ENCODE measurements at regions not wholly inside any gene's neighbourhood (a gene's known extent, or its start where the extent isn't known, plus 50 kb on each side); places are given as distances from the start of the nearest gene placed in this dataset.
"Not testable (repeated sequence)": the region's sequence is repeated elsewhere in the genome, so short reads cannot be mapped to it uniquely, and the experiment has no call there.

DNA sequence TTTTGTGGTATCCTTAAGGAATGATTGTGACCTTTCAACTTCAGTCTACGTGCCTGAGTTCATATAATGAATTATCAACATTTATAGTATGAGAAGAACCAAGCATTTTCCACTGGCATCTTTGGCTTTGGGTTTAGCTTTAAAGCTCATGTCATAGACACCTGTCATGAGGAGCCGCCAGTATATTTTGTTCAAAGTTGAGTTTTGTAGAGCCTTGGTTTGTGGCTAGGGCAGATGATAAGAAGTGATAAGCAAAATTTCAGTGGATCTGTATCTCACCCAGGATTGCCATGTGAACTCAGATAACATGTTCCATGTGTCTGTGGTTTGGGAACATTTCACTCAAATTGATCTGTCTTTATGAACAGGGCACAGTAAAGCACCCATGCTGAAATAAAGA lies 873.2 kb downstream of the STPG2 start:
- TF ChIP-seq, protein P1, sequence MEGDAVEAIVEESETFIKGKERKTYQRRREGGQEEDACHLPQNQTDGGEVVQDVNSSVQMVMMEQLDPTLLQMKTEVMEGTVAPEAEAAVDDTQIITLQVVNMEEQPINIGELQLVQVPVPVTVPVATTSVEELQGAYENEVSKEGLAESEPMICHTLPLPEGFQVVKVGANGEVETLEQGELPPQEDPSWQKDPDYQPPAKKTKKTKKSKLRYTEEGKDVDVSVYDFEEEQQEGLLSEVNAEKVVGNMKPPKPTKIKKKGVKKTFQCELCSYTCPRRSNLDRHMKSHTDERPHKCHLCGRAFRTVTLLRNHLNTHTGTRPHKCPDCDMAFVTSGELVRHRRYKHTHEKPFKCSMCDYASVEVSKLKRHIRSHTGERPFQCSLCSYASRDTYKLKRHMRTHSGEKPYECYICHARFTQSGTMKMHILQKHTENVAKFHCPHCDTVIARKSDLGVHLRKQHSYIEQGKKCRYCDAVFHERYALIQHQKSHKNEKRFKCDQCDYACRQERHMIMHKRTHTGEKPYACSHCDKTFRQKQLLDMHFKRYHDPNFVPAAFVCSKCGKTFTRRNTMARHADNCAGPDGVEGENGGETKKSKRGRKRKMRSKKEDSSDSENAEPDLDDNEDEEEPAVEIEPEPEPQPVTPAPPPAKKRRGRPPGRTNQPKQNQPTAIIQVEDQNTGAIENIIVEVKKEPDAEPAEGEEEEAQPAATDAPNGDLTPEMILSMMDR (IDR thresholded peaks at IDR 0.05; ENCODE audit: insufficient read depth, missing control alignments) = no peak
- no peak for FAIRE-seq

DNA sequence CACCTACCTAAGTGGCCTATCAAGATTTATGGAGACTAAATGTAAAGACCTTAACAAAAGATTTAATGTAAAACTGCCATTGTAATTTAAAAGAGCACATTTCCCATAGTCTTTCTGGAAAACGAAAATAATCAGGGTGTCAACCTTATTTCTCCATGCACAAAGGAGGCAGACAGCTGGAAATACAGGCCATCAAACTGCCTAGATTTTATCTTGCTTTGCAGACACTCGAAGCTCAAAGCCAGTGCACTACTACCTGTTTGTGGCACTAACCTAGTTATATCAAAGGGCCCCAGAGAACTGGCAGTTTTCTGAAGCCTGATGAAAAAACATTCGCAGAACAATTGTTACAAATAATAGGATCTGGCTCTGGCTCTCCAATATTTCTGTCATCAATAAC lies 863.9 kb downstream of the STPG2 start:
- TF ChIP-seq, protein P1 (IDR thresholded peaks at IDR 0.05; ENCODE audit: insufficient read depth, missing control alignments) = no peak
- no peak for DNase-seq (ENCODE audit: insufficient read length, low spot score)
- FAIRE-seq = no peak

More for the DNA sequence above, 873.2 kb downstream of the STPG2 start:
- no peak for DNase-seq (ENCODE audit: insufficient read length, low spot score)

DNA sequence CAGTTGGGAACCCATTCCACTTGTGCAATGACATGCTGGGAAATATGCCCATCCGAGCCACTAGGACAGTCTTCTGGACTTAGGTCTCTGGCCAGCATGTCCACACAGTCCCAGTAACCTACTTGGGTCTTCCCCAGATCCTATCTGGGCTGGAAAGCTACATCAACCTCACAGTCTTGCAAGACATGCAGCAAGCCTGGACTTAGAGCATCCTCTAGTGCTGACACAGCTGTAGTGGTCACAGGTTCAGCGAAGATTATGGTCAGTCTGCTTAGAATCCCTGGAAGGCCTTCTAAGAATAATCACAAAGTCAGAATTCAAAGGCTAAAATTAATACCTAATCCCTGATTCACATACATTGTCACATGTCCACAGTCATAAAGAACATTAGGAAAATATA lies 842.7 kb downstream of the STPG2 start:
- no peak for DNase-seq (ENCODE audit: insufficient read length, low spot score)
- FAIRE-seq = no peak
- TF ChIP-seq, protein P1 (IDR thresholded peaks at IDR 0.05; ENCODE audit: insufficient read depth, missing control alignments) = no peak

DNA sequence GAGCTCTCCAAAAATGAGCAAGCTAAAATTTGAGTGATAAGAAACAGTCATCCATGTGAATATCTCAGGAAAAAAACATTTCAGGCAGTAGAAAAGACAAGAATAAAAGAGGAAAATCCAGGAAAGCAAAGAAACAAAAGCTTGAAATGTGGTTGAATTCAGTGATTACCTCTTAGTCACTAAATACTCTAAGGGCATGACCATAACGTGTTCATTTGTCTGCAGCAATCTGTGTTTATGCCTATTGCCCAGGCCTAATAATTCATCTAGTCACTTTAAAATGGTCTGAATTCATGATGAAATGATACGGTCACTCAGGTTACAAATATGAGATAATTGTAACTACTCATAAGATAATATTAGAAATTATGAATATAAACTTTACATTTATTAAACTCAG lies 837.9 kb downstream of the STPG2 start:
- FAIRE-seq (no peak), DNase-seq (ENCODE audit: insufficient read length, low spot score) (no peak)
- TF ChIP-seq, protein P1 (IDR thresholded peaks at IDR 0.05; ENCODE audit: insufficient read depth, missing control alignments) = no peak

DNA sequence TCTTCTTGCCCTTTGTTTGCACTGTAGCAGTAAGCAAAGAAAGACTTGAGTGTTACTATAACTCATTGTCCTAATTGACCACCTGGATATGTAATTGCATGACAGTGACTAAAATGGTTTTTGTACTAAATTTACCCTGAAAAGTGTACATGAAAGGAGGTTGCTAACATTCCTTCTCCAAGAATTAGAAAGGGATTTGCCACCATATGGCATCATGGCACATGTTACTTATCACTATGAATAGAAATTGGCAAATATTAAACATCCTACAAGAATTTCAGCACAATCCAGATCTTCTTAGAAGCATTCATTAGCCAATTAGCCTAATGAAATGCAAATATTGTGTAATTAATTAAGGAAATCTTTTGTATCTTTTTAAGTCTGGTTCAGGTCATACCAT lies 834.2 kb downstream of the STPG2 start:
- TF ChIP-seq, protein P1 (IDR thresholded peaks at IDR 0.05; ENCODE audit: insufficient read depth, missing control alignments) = no peak
- no peak for DNase-seq (ENCODE audit: insufficient read length, low spot score)
- no peak for FAIRE-seq

DNA sequence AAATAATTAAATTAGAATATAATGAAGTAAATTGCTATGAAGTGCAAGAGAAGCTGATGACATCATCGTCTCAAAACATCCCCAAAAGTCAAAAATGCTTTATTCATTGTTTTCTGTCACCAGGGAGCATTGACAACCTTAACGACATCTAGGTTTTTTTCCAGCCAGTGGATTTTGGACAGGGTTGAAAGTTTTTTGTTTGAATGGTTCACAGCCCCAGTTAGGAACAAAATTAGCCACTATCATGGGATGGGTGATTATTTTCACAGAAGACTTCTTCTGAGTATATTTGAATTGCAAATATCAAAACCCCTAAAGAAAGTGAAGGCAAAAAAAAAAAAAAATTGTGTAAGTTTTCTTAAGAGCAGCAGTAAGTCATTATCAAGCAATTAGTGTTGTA lies 826.1 kb downstream of the STPG2 start:
- TF ChIP-seq, protein P1 (IDR thresholded peaks at IDR 0.05; ENCODE audit: insufficient read depth, missing control alignments) = no peak
- FAIRE-seq = no peak
- DNase-seq (ENCODE audit: insufficient read length, low spot score) = no peak

DNA sequence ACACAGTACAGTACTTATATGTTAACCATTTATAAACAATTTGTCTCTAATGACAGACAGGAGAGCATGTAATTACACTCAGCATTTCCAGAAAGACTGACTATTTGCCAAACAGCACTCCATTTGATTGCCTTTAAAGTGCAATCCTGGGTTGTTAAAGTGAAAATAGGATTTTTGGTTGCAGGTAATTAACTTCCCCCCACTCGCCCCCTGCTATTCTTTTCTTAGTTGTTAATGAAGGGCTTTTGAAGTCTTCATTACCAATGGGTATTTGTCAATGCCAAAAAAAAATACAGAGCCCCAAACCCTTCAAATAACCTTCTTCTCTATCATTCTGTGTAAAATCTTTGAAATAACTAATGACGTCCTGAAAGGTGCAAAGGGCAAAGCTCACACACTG lies 825.6 kb downstream of the STPG2 start:
- TF ChIP-seq, protein P1 (IDR thresholded peaks at IDR 0.05; ENCODE audit: insufficient read depth, missing control alignments) = no peak
- no peak for DNase-seq (ENCODE audit: insufficient read length, low spot score)
- FAIRE-seq = no peak

DNA sequence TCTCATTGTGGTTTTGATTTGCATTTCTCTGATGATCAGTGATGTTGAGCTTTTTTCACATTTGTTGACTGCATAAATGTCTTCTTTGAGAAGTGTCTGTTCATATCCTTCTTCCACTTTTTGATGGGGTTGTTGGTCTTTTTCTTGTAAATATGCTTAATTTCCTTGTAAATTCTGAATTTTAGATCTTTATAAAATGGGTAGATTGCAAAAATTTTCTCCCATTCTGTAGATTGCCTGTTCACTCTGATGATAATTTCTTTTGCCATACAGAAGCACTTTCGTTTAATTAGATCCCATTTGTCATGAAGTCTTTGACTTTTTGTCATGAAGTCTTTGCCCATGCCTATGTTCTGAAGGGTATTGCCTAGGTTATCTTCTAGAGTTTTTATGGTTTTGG lies 817.5 kb downstream of the STPG2 start:
- not testable (repeated sequence) for FAIRE-seq

More for the DNA sequence above, 817.5 kb downstream of the STPG2 start:
- DNase-seq (ENCODE audit: insufficient read length, low spot score) = not testable (repeated sequence)
